ENCODE measurements at regions not wholly inside any gene's neighbourhood (a gene's known extent, or its start where the extent isn't known, plus 50 kb on each side); places are given as distances from the start of the nearest gene placed in this dataset.
A peak's percentile ranks its signal among the peaks of the same experiment; 100 is the strongest.

DNA sequence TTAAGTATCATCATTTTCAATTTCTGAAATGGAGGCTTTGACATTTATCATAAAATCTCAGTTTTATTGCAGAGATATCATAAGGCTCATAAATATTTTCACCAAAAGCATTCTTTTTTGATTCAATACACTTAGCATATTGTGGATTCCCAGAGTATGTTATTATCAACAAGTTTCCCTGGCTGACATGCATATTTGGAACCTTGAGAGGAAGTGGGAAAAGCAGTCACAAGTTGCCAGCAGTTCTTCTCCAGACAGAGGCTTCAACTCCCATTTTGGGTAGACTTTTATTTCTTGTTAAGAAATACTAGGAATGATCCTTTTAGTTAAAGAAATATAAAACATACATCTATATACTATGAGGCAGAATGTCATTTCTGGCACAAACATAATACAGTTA is 236.5 kb downstream of the ASXL3 start:
- no peaks in the 10 kb centered on the region for H3K27me3 ChIP-seq
- H3K9me3 ChIP-seq (replicated peaks) = no peaks in the 10 kb centered on the region
- H3K27ac ChIP-seq = no peak overlapping the region
- DNase-seq = no peak
- H3K4me3 ChIP-seq = no peak overlapping the region
- no peaks in the 10 kb centered on the region for H3K4me1 ChIP-seq
- no peaks in the 10 kb centered on the region for H3K36me3 ChIP-seq

DNA sequence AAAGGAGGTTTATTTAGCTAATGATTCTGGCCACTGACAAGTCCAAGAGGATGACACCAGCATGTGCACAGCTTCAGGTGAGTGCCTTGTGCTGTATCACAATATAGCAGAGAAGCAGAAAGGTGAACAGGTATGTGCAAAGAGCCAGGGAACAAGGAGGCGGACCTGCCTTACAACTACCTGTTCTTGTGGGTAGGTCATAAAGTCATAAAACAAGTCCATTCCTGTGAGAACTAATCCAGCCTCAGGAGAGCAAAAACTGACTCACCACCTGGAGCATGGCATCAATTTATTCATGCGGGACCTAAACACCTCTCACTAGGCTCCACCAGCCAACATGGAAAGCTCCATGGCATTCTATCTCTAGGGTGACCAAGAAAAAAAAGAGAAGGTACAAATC is 234.2 kb downstream of the ASXL3 start:
- Histone ChIP-seq H3K9me3 (replicated peaks) (no peaks in the 10 kb centered on the region), H3K36me3 (no peaks in the 10 kb centered on the region), H3K27me3 (no peaks in the 10 kb centered on the region), H3K4me3 (no peak overlapping the region), H3K27ac (no peak overlapping the region), H3K4me1 (no peaks in the 10 kb centered on the region)
- no peak for DNase-seq

DNA sequence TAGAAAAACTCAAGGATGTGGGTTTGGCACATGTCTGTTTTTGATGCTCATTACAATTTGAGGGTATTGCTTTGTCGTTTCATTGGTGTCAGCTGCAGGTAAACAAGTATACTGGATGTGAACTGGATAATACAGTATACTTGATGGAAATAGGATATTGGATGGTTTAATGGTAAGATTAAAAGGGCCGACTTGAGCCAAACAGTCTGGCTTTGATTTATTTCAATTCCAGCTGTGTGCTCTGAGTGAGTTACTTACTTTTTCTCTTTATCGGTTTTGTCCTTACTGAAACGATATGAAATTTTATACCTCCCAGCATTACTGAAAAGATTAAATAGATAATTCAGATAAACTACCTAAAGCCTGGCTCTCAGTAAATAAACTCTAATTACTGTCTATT is 227.6 kb downstream of the ASXL3 start:
- H3K4me3 ChIP-seq = no peak overlapping the region
- no peaks in the 10 kb centered on the region for H3K27me3 ChIP-seq
- no peak overlapping the region for H3K27ac ChIP-seq
- H3K4me1 ChIP-seq = no peaks in the 10 kb centered on the region; the same call in 1 of the 2 replicates
- peak in 1 of 2 experiments; percentile 8 for DNase-seq
- H3K36me3 ChIP-seq = no peaks in the 10 kb centered on the region
- H3K9me3 ChIP-seq (replicated peaks) = no peaks in the 10 kb centered on the region

DNA sequence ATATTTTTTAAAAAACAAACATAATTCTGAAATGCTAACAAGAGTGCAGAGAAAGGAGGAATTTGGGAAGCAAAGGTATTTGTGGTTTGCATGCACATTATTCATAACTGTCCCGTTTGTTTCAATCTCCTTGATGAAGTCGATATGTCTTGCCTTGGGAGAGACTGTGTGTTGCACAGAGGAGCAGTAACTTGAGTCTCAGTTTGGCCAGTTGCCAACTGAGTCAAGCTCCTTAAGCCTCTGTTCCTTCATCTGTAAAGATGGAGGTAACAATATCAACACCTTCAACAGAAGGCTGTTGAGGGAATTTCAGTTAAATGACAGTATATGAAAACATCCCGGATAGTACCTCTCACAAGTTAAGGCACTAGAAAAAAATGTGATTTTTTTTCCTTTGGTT is 226.2 kb downstream of the ASXL3 start:
- H3K27ac ChIP-seq = no peak overlapping the region
- H3K27me3 ChIP-seq = no peaks in the 10 kb centered on the region
- no peaks in the 10 kb centered on the region; the same call in 1 of the 2 replicates for H3K4me1 ChIP-seq
- peak; percentile 10 to 61 for DNase-seq
- no peaks in the 10 kb centered on the region for H3K9me3 ChIP-seq (replicated peaks)
- no peak overlapping the region for H3K4me3 ChIP-seq
- no peaks in the 10 kb centered on the region for H3K36me3 ChIP-seq

DNA sequence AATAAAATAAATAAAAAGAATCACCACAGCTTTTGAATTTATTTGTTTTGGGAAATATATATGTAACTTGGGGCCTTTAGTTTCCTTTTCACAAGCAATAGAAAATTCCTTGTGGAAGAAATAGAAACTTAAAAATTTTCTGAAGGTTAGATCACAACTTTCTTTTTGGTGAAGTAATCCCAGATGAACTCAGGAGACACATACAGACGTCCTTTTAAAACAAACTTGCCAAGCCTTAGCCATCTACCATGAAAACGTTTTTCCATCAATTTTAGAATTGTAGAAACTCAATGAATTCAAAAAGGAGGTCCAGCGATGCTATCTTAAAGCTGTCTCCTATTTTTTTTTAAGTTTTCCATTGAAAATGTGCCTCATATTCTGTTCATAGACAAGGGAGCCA is 225.6 kb downstream of the ASXL3 start:
- no peaks in the 10 kb centered on the region; the same call in 1 of the 2 replicates for H3K4me1 ChIP-seq
- H3K27me3 ChIP-seq = no peaks in the 10 kb centered on the region
- H3K27ac ChIP-seq = no peak overlapping the region
- no peaks in the 10 kb centered on the region for H3K36me3 ChIP-seq
- H3K4me3 ChIP-seq = no peak overlapping the region
- no peaks in the 10 kb centered on the region for H3K9me3 ChIP-seq (replicated peaks)
- no peak for DNase-seq

DNA sequence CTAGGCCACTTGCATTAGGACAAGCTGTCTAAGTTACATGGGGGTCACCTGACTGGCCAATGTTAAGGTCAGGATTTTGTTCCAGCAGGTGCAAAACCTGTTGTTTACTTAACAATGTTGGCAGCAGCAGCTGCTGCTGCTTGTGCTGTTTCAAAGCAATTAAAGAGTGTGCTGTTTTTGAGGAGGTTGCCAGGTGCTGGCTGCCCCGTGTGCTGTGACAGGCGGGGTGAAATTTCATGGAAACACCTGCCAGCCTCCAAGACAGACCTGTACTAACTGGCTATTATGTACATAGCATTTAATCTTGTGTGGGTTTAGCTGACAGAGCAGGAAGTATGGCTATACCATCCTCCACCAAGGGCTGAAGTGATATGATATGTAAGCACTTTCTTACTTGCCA is 224.9 kb downstream of the ASXL3 start:
- DNase-seq = peak; percentile 13 to 62
- Histone ChIP-seq H3K4me3 (no peak overlapping the region), H3K4me1 (no peaks in the 10 kb centered on the region; the same call in 1 of the 2 replicates), H3K27ac (no peak overlapping the region), H3K9me3 (replicated peaks) (no peaks in the 10 kb centered on the region), H3K36me3 (no peaks in the 10 kb centered on the region), H3K27me3 (no peaks in the 10 kb centered on the region)

Data from SJCRH30 (cell line).